Fibroblast of villous mesenchyme (primary cell): ENCODE measurements at regions not wholly inside any gene's neighbourhood (a gene's known extent, or its start where the extent isn't known, plus 50 kb on each side); places are given as distances from the start of the nearest gene placed in this dataset.

Experiments
- DNase-seq: peaks from one replicate; pipeline ENCODE4 v3.0.0-alpha.2; 2010; ENCODE audit warnings: low read depth
- H3K4me3 ChIP-seq: 2 replicates; pipeline ENCODE4 v1.5.1; 2011; ENCODE audit warnings: low read depth, mild to moderate bottlenecking, low read length
- CTCF ChIP-seq: IDR thresholded peaks from 2 replicates; pipeline ENCODE4 v1.5.1; 2012; ENCODE audit warnings: low read depth, mild to moderate bottlenecking, low read length; ENCODE audit not compliant: insufficient read depth

- DNase-seq, result no peak
- TF ChIP-seq CTCF, result no peak
- no peak overlapping the region for H3K4me3 ChIP-seq
Observed at GRCh38 chr9:27703216-27703980, 130.1 kb upstream of the C9orf72 start.

GRCh38 chr9:27711241-27711640, 138.0 kb upstream of the C9orf72 start:
- no peak for DNase-seq
- TF ChIP-seq CTCF, result no peak
- no peak overlapping the region for H3K4me3 ChIP-seq

- no peak for DNase-seq
- no peak overlapping the region for H3K4me3 ChIP-seq
- TF ChIP-seq CTCF, result no peak
Observed at GRCh38 chr9:27712806-27713205, 139.5 kb upstream of the C9orf72 start.

GRCh38 chr9:27714388-27714787, 141.1 kb upstream of the C9orf72 start:
- no peak for DNase-seq
- TF ChIP-seq CTCF, result no peak
- no peak overlapping the region for H3K4me3 ChIP-seq

- no peak for TF ChIP-seq CTCF
- H3K4me3 ChIP-seq, result no peak overlapping the region
- no peak for DNase-seq
Observed at GRCh38 chr9:27715651-27716050, 142.4 kb upstream of the C9orf72 start.

- DNase-seq, result no peak
- TF ChIP-seq CTCF, result no peak
- H3K4me3 ChIP-seq, result no peak overlapping the region
Observed at GRCh38 chr9:27717991-27718390, 144.7 kb upstream of the C9orf72 start.

- TF ChIP-seq CTCF, result no peak
Observed at GRCh38 chr9:27719711-27720110, 146.4 kb upstream of the C9orf72 start.

More at GRCh38 chr9:27719711-27720110, 146.4 kb upstream of the C9orf72 start:
- no peak overlapping the region for H3K4me3 ChIP-seq
- no peak for DNase-seq
